Hepatocyte (in vitro differentiated cells): ENCODE measurements at regions not wholly inside any gene's neighbourhood (a gene's known extent, or its start where the extent isn't known, plus 50 kb on each side); places are given as distances from the start of the nearest gene placed in this dataset.

Experiments used
- CTCF ChIP-seq: fragments of 200-600 bp; sonication (generic); IDR thresholded peaks from 2 replicates; pipeline ENCODE4 v1.5.1; 2016; ENCODE audit warnings: antibody characterized with exemption, mild to moderate bottlenecking; ENCODE audit not compliant: poor library complexity
- EZH2 ChIP-seq: fragments of 200-600 bp; sonication (generic); IDR thresholded peaks from 2 replicates; pipeline ENCODE4 v1.6.1; 2016; ENCODE audit warnings: antibody characterized with exemption, mild to moderate bottlenecking, borderline replicate concordance

DNA sequence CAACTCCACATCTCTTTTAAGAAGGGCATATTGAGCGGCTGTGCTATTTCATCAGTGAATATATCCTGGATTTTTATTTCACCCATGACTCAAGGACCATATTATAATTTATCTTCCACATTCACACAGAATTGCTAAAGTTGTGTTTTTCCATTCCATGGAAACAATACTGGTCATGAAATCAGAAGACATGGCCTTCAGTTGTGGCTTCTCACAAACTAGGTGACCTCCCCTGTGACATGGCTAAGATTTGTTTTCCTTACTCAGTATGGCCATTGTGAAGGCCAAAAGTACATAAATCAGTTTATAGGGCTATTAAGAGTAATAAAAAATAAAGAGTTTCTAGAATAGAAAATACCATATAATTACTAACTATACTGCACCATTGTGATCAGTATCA, 415.6 kb downstream of the OXSM start:
- TF ChIP-seq CTCF (no peak), EZH2 (no peak)
